GM12801 (cell line): ENCODE measurements at regions not wholly inside any gene's neighbourhood (a gene's known extent, or its start where the extent isn't known, plus 50 kb on each side); places are given as distances from the start of the nearest gene placed in this dataset.

Experiments
- CTCF ChIP-seq: IDR thresholded peaks from one replicate; pipeline ENCODE4 v1.5.1; 2011; ENCODE audit warnings: control low read depth; ENCODE audit not compliant: insufficient read length; ENCODE audit errors: extremely low read depth

- no peak for TF ChIP-seq CTCF
Measured at GRCh38 chr1:199970125-199970524, 57.4 kb upstream of the NR5A2 start.

- no peak for TF ChIP-seq CTCF
Measured at GRCh38 chr1:199976496-199977144, 50.9 kb upstream of the NR5A2 start.
